ENCODE measurements at regions not wholly inside any gene's neighbourhood (a gene's known extent, or its start where the extent isn't known, plus 50 kb on each side); places are given as distances from the start of the nearest gene placed in this dataset.

DNA sequence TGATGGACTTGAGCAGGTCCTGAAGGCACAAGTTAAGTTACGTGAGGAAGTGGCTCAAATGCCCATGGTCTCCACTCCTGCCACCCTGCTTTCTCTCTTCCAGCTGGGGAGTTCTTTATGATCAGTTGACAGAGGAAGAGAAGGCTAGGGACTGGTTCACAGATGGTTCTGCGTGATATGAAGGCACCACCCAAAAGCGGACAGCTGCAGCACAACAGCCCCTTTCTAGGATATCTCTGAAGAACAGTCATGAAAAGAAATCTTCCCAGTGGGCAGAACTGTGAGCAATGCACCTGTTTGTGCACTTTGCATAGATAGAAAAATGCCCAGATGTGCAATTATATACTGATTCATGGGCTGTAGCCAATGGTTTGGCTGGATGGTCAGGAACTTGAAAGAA, 162.4 kb upstream of the FSCB start:
- H3K27ac ChIP-seq, result no peak overlapping the region
- TF ChIP-seq, protein P1, sequence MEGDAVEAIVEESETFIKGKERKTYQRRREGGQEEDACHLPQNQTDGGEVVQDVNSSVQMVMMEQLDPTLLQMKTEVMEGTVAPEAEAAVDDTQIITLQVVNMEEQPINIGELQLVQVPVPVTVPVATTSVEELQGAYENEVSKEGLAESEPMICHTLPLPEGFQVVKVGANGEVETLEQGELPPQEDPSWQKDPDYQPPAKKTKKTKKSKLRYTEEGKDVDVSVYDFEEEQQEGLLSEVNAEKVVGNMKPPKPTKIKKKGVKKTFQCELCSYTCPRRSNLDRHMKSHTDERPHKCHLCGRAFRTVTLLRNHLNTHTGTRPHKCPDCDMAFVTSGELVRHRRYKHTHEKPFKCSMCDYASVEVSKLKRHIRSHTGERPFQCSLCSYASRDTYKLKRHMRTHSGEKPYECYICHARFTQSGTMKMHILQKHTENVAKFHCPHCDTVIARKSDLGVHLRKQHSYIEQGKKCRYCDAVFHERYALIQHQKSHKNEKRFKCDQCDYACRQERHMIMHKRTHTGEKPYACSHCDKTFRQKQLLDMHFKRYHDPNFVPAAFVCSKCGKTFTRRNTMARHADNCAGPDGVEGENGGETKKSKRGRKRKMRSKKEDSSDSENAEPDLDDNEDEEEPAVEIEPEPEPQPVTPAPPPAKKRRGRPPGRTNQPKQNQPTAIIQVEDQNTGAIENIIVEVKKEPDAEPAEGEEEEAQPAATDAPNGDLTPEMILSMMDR (IDR thresholded peaks at IDR 0.05), result no peak
- no peaks in the 10 kb centered on the region for H3K27me3 ChIP-seq
- H3K4me3 ChIP-seq (ENCODE audit: low read depth in 1 of 2, low read length in 1 of 2), result no peak overlapping the region
- no peaks in the 10 kb centered on the region for H3K36me3 ChIP-seq
- H3K4me1 ChIP-seq (ENCODE audit: control insufficient read depth in 1 of 2, insufficient read depth in 1 of 2, low read depth in 1 of 2, low read length in 1 of 2), result no peaks in the 10 kb centered on the region
- H3K9me3 ChIP-seq, result no peaks in the 10 kb centered on the region

DNA sequence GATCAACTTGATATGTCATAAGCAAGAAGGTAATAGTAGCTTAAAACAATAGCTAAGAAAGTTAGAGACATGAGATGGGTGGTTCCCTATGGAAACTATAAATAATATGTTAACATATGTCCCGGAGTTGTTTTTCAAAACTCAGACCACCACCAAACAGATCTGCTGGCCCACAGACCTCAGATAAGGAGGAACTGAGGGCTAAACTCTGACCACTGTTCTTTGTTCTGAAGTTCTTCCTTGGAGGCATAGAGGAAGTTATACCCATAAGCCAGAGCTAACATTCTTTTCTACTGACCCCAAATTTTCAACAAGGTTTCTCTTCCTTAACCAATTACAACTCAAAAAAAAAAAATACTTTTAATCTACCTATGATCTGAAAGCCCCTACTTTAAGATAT, 156.1 kb upstream of the FSCB start:
- Histone ChIP-seq H3K9me3 (no peaks in the 10 kb centered on the region), H3K4me3 (ENCODE audit: low read depth in 1 of 2, low read length in 1 of 2) (no peak overlapping the region), H3K36me3 (no peaks in the 10 kb centered on the region), H3K27me3 (no peaks in the 10 kb centered on the region), H3K4me1 (ENCODE audit: control insufficient read depth in 1 of 2, insufficient read depth in 1 of 2, low read depth in 1 of 2, low read length in 1 of 2) (no peaks in the 10 kb centered on the region), H3K27ac (no peak overlapping the region)
- TF ChIP-seq, protein P1 (IDR thresholded peaks at IDR 0.05), result no peak

DNA sequence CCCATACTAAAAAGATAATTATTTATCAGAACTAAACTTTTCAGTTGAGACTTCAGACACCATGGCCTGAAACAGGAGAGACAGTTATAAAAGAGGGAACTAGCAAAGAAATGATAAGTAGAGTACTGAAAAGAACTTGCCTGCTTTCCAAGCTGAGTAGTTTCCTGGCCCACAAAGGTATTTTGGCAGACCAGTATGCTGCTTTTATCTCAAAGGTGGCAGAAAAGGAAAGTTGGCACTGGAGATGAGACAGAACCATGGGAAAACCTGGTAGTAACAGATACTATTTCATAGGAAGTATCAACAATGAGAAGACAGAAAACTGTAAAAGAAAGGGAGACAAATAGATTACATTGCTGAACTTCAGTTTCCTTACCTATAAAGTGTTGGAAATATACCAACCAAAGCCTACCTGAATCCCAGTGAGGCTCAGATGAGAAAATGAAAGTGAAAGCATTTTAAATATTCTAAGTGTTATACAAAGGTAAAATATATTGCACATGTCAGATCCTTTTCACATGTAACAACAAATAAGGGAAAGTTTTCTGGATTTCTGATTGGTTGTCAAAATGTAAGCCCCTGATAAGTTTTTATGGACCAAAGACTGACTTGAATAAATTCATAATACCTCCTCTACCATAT, 155.3 kb upstream of the FSCB start:
- Histone ChIP-seq H3K9me3 (no peaks in the 10 kb centered on the region), H3K4me3 (ENCODE audit: low read depth in 1 of 2, low read length in 1 of 2) (no peak overlapping the region), H3K36me3 (no peaks in the 10 kb centered on the region)

DNA sequence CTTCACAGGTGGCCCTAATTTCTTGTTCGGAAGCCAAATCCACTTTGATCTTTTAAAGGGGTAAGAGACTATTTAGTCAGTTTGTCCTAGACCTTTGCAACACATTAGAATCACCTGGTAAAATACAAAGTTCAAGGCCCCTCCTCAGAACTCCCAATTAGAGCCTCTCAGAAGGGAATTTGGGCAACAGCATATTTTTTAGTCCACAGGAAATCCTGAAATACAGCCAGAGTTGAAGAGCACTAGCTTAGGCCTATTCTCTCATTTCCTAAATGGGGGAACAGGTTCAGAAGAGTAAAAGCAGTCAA, 151.3 kb upstream of the FSCB start:
- TF ChIP-seq, protein P1 (IDR thresholded peaks at IDR 0.05), result no peak
- H3K36me3 ChIP-seq, result no peaks in the 10 kb centered on the region
- H3K27ac ChIP-seq, result no peak overlapping the region
- no peaks in the 10 kb centered on the region for H3K4me1 ChIP-seq (ENCODE audit: control insufficient read depth in 1 of 2, insufficient read depth in 1 of 2, low read depth in 1 of 2, low read length in 1 of 2)
- no peaks in the 10 kb centered on the region for H3K9me3 ChIP-seq
- H3K27me3 ChIP-seq, result no peaks in the 10 kb centered on the region
- no peak overlapping the region for H3K4me3 ChIP-seq (ENCODE audit: low read depth in 1 of 2, low read length in 1 of 2)

More for the DNA sequence above, 155.3 kb upstream of the FSCB start:
- Histone ChIP-seq H3K27me3 (no peaks in the 10 kb centered on the region), H3K27ac (no peak overlapping the region), H3K4me1 (ENCODE audit: control insufficient read depth in 1 of 2, insufficient read depth in 1 of 2, low read depth in 1 of 2, low read length in 1 of 2) (no peaks in the 10 kb centered on the region)
- TF ChIP-seq, protein P1 (IDR thresholded peaks at IDR 0.05), result no peak

DNA sequence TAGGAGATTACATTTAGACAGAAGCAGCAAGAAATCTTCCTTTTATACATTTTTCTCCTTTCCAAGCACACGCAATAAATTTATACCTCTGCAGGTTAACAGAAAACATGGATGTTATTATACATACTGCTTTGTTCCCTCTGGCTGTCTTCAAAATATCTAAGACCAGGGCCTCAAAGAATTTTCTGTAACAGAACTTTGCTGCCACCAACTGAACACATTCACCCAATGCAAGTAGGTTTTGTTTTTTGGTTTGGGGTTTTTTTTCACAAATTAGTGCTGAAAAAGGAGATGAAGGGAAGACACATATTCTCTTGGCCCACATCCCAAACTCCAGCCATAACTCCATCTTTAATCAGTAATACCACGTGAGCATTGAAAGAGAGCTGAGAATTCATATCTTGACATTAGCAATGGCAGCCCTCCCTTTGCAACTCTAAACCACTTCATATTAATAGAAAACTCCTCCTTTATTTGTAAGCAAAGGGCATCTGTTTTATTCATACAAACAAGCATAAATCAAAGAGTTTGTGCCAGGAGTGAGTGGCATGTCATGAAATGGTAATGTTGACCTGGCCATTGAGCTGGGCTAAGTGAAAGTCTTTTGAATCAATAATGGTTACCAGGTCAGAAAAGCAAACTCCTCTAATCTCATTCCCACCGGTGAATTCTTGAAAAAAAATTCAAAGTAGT, 150.8 kb upstream of the FSCB start:
- H3K4me3 ChIP-seq (ENCODE audit: low read depth in 1 of 2, low read length in 1 of 2), result no peak overlapping the region
- H3K9me3 ChIP-seq, result no peaks in the 10 kb centered on the region
- TF ChIP-seq, protein P1 (IDR thresholded peaks at IDR 0.05), result no peak
- no peaks in the 10 kb centered on the region for H3K27me3 ChIP-seq
- no peaks in the 10 kb centered on the region for H3K36me3 ChIP-seq
- no peak overlapping the region for H3K27ac ChIP-seq
- no peaks in the 10 kb centered on the region for H3K4me1 ChIP-seq (ENCODE audit: control insufficient read depth in 1 of 2, insufficient read depth in 1 of 2, low read depth in 1 of 2, low read length in 1 of 2)

All from neutrophil (primary cell).